Parathyroid adenoma (tissue), 2 donors: ENCODE measurements at regions not wholly inside any gene's neighbourhood (a gene's known extent, or its start where the extent isn't known, plus 50 kb on each side); places are given as distances from the start of the nearest gene placed in this dataset.
"Not testable (repeated sequence)": the region's sequence is repeated elsewhere in the genome, so short reads cannot be mapped to it uniquely, and the experiment has no call there.

ENCODE experiments used
- H2AFZ ChIP-seq: fragments of 300-600 bp; sonication (generic); one replicate; pipeline ENCODE4 v1.7.0; 2017; ENCODE audit warnings: antibody characterized with exemption, mild to moderate bottlenecking
- H3K27ac ChIP-seq: fragments of 300-600 bp; sonication (generic); one replicate; pipeline ENCODE4 v1.7.0; 2017
- H3K27me3 ChIP-seq: fragments of 300-600 bp; sonication (generic); one replicate; pipeline ENCODE4 v1.7.0; 2017; ENCODE audit warnings: low read length; ENCODE audit not compliant: control insufficient read depth, insufficient read depth
- H3K36me3 ChIP-seq: fragments of 300-600 bp; sonication (generic); one replicate; pipeline ENCODE4 v1.7.0; 2017; ENCODE audit warnings: low read length; ENCODE audit not compliant: control insufficient read depth, insufficient read depth
- H3K4me1 ChIP-seq: fragments of 300-600 bp; sonication (generic); one replicate; pipeline ENCODE4 v1.7.0; 2017; ENCODE audit warnings: control low read depth
- H3K4me2 ChIP-seq: fragments of 300-600 bp; sonication (generic); one replicate; pipeline ENCODE4 v1.7.0; 2017; ENCODE audit warnings: low read length
- H3K4me3 ChIP-seq: fragments of 300-600 bp; sonication (generic); one replicate; pipeline ENCODE4 v1.7.0; 2017; ENCODE audit warnings: low read depth, low read length
- H3K79me2 ChIP-seq: fragments of 300-600 bp; sonication (generic); one replicate; pipeline ENCODE4 v1.7.0; 2017; ENCODE audit warnings: control low read depth
- H3K9ac ChIP-seq: fragments of 300-600 bp; sonication (generic); one replicate; pipeline ENCODE4 v1.7.0; 2017; ENCODE audit warnings: mild to moderate bottlenecking
- H3K9me3 ChIP-seq: fragments of 300-600 bp; sonication (generic); one replicate; pipeline ENCODE4 v1.7.0; 2017; ENCODE audit warnings: low read length; ENCODE audit not compliant: control insufficient read depth
- TF ChIP-seq, protein P1 (sequence below): fragments of 300-600 bp; sonication (generic); IDR thresholded peaks from one replicate; pipeline ENCODE4 v1.7.0; 2017; ENCODE audit warnings: antibody characterized with exemption, mild to moderate bottlenecking
- donor health status: primary hyperparathyroidism.

- no peak overlapping the region for H2AFZ ChIP-seq
- no peaks in the 10 kb centered on the region for H3K36me3 ChIP-seq
- H3K4me3 ChIP-seq = no peak overlapping the region
- no peaks in the 10 kb centered on the region for H3K9me3 ChIP-seq
- no peak overlapping the region for H3K27ac ChIP-seq
- no peaks in the 10 kb centered on the region for H3K79me2 ChIP-seq
- H3K27me3 ChIP-seq = no peaks in the 10 kb centered on the region
- H3K4me2 ChIP-seq = no peak overlapping the region
- no peaks in the 10 kb centered on the region for H3K4me1 ChIP-seq
- TF ChIP-seq, protein P1, sequence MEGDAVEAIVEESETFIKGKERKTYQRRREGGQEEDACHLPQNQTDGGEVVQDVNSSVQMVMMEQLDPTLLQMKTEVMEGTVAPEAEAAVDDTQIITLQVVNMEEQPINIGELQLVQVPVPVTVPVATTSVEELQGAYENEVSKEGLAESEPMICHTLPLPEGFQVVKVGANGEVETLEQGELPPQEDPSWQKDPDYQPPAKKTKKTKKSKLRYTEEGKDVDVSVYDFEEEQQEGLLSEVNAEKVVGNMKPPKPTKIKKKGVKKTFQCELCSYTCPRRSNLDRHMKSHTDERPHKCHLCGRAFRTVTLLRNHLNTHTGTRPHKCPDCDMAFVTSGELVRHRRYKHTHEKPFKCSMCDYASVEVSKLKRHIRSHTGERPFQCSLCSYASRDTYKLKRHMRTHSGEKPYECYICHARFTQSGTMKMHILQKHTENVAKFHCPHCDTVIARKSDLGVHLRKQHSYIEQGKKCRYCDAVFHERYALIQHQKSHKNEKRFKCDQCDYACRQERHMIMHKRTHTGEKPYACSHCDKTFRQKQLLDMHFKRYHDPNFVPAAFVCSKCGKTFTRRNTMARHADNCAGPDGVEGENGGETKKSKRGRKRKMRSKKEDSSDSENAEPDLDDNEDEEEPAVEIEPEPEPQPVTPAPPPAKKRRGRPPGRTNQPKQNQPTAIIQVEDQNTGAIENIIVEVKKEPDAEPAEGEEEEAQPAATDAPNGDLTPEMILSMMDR = no peak
- H3K9ac ChIP-seq = no peak overlapping the region
Measured at GRCh38 chr20:58038123-58038654, 190.3 kb downstream of the ANKRD60 start.

DNA sequence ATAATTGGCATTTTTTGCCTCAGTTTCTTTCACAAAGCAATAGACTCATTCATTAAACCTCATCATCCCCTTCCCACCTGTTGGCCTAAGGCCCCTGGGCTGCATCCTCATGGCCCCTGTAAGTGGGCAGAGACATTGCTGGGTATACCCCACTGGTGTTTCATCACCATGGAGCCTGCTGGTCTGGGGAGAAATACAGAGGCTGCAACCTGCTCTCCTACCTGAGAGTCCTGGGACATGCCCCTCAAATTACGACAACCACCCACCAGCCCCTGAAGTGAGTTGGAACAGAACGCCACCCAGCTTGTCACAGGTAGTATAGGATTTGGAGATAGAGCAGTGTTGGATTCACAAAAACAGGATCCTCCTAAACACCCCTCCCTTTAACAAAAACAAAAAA, 190.8 kb downstream of the ANKRD60 start:
- no peak overlapping the region for H3K4me2 ChIP-seq
- no peak overlapping the region for H3K4me3 ChIP-seq
- H3K27ac ChIP-seq = no peak overlapping the region

GRCh38 chr20:58033026-58033536, 195.4 kb downstream of the ANKRD60 start:
- no peak overlapping the region for H3K4me3 ChIP-seq
- H3K9me3 ChIP-seq = no peaks in the 10 kb centered on the region
- H2AFZ ChIP-seq = no peak overlapping the region
- H3K36me3 ChIP-seq = no peaks in the 10 kb centered on the region
- H3K79me2 ChIP-seq = no peaks in the 10 kb centered on the region
- H3K27me3 ChIP-seq = no peaks in the 10 kb centered on the region
- H3K27ac ChIP-seq = no peak overlapping the region
- no peaks in the 10 kb centered on the region for H3K4me1 ChIP-seq
- H3K4me2 ChIP-seq = no peak overlapping the region
- TF ChIP-seq, protein P1 = no peak
- H3K9ac ChIP-seq = no peak overlapping the region

More for the DNA sequence above, 190.8 kb downstream of the ANKRD60 start:
- TF ChIP-seq, protein P1 = no peak
- H3K9ac ChIP-seq = no peak overlapping the region
- no peak overlapping the region for H2AFZ ChIP-seq
- H3K27me3 ChIP-seq = no peaks in the 10 kb centered on the region
- H3K4me1 ChIP-seq = no peaks in the 10 kb centered on the region
- H3K79me2 ChIP-seq = no peaks in the 10 kb centered on the region
- H3K36me3 ChIP-seq = no peaks in the 10 kb centered on the region
- no peaks in the 10 kb centered on the region for H3K9me3 ChIP-seq

GRCh38 chr20:58032599-58032998, 195.9 kb downstream of the ANKRD60 start:
- Histone ChIP-seq H3K27ac (no peak overlapping the region), H2AFZ (no peak overlapping the region), H3K9ac (no peak overlapping the region), H3K27me3 (no peaks in the 10 kb centered on the region), H3K9me3 (no peaks in the 10 kb centered on the region), H3K4me2 (no peak overlapping the region), H3K36me3 (no peaks in the 10 kb centered on the region), H3K79me2 (no peaks in the 10 kb centered on the region), H3K4me1 (no peaks in the 10 kb centered on the region), H3K4me3 (no peak overlapping the region)
- TF ChIP-seq, protein P1 = no peak

GRCh38 chr20:58031350-58031749, 197.1 kb downstream of the ANKRD60 start:
- H3K4me3 ChIP-seq, H3K4me1 ChIP-seq, H3K4me2 ChIP-seq, H3K36me3 ChIP-seq, H3K79me2 ChIP-seq, H3K27me3 ChIP-seq, H3K9ac ChIP-seq, H3K9me3 ChIP-seq, H2AFZ ChIP-seq, H3K27ac ChIP-seq: not testable (repeated sequence)
